HEK293T (cell line): ENCODE measurements at regions not wholly inside any gene's neighbourhood (a gene's known extent, or its start where the extent isn't known, plus 50 kb on each side); places are given as distances from the start of the nearest gene placed in this dataset.

ENCODE experiments used
- CTBP1 ChIP-seq: fragments of 450-650 bp; IDR thresholded peaks from 2 replicates; pipeline ENCODE4 v1.6.1; 2016; ENCODE audit warnings: borderline replicate concordance
- FOXA1 ChIP-seq: fragments of 450-650 bp; IDR thresholded peaks from 2 replicates; pipeline ENCODE4 v1.6.1; 2016; ENCODE audit warnings: mild to moderate bottlenecking
- FOXK2 ChIP-seq: fragments of 450-650 bp; IDR thresholded peaks from 2 replicates; pipeline ENCODE4 v1.6.1; 2016; ENCODE audit warnings: mild to moderate bottlenecking
- FOXM1 ChIP-seq: fragments of 450-650 bp; IDR thresholded peaks from 2 replicates; pipeline ENCODE4 v1.6.1; 2017; ENCODE audit warnings: mild to moderate bottlenecking, borderline replicate concordance
- HDGF ChIP-seq: fragments of 450-650 bp; IDR thresholded peaks from 2 replicates; pipeline ENCODE4 v1.6.1; 2017; ENCODE audit warnings: antibody characterized with exemption, borderline replicate concordance
- L3MBTL2 ChIP-seq: fragments of 450-650 bp; conservative IDR thresholded peaks from 2 replicates; pipeline ENCODE4 v1.6.1; 2016; ENCODE audit warnings: mild to moderate bottlenecking
- NFRKB ChIP-seq: fragments of 450-650 bp; IDR thresholded peaks from 2 replicates; pipeline ENCODE4 v1.6.1; 2016; ENCODE audit warnings: mild to moderate bottlenecking, moderate library complexity
- SP1 ChIP-seq: fragments of 450-650 bp; IDR thresholded peaks from 2 replicates; pipeline ENCODE4 v1.6.1; 2017
- SUZ12 ChIP-seq: fragments of 450-650 bp; IDR thresholded peaks from 2 replicates; pipeline ENCODE4 v1.6.1; 2016; ENCODE audit warnings: mild to moderate bottlenecking
- TARDBP ChIP-seq: fragments of 450-650 bp; IDR thresholded peaks from 2 replicates; pipeline ENCODE4 v1.6.1; 2016
- ZNF384 ChIP-seq: fragments of 450-650 bp; IDR thresholded peaks from 2 replicates; pipeline ENCODE4 v1.6.1; 2016

GRCh38 chr18:67001052-67001451 is 397.2 kb upstream of the CDH19 start:
- no peak for TF ChIP-seq TARDBP
- no peak for TF ChIP-seq FOXA1
- no peak for TF ChIP-seq FOXM1
- TF ChIP-seq CTBP1, result no peak
- no peak for TF ChIP-seq SP1
- TF ChIP-seq HDGF, result no peak
- no peak for TF ChIP-seq SUZ12
- no peak for TF ChIP-seq L3MBTL2
- TF ChIP-seq FOXK2, result no peak
- TF ChIP-seq ZNF384, result no peak
- TF ChIP-seq NFRKB, result no peak
